Effector CD8-positive, alpha-beta T cell (primary cell): ENCODE measurements at regions not wholly inside any gene's neighbourhood (a gene's known extent, or its start where the extent isn't known, plus 50 kb on each side); places are given as distances from the start of the nearest gene placed in this dataset.
"Not testable (repeated sequence)": the region's sequence is repeated elsewhere in the genome, so short reads cannot be mapped to it uniquely, and the experiment has no call there.

Experiments
- DNase-seq: peaks from one replicate; lab custom pipeline; 2025; lab: John Stamatoyannopoulos, UW

GRCh38 chr4:114296126-114296525 is 302.5 kb upstream of the UGT8 start:
- no peak for DNase-seq

- no peak for DNase-seq
Observed at GRCh38 chr4:114302472-114302871, 296.1 kb upstream of the UGT8 start.

- no peak for DNase-seq
Observed at GRCh38 chr4:114304046-114304445, 294.6 kb upstream of the UGT8 start.

- no peak for DNase-seq
Observed at GRCh38 chr4:114304567-114304966, 294.0 kb upstream of the UGT8 start.

GRCh38 chr4:114306946-114307345 is 291.7 kb upstream of the UGT8 start:
- no peak for DNase-seq

GRCh38 chr4:114310296-114310925 is 288.2 kb upstream of the UGT8 start:
- no peak for DNase-seq

- DNase-seq, result no peak
Observed at GRCh38 chr4:114311787-114312186, 286.8 kb upstream of the UGT8 start.

- no peak for DNase-seq
Observed at GRCh38 chr4:114312338-114312737, 286.3 kb upstream of the UGT8 start.

- DNase-seq, result no peak
Observed at GRCh38 chr4:114316789-114317188, 281.8 kb upstream of the UGT8 start.

GRCh38 chr4:114317564-114317963 is 281.0 kb upstream of the UGT8 start:
- no peak for DNase-seq

GRCh38 chr4:114318309-114318708 is 280.3 kb upstream of the UGT8 start:
- no peak for DNase-seq

GRCh38 chr4:114320126-114320525 is 278.5 kb upstream of the UGT8 start:
- no peak for DNase-seq

GRCh38 chr4:114321366-114321765 is 277.2 kb upstream of the UGT8 start:
- DNase-seq, result no peak

GRCh38 chr4:114323841-114324240 is 274.8 kb upstream of the UGT8 start:
- DNase-seq, result no peak

GRCh38 chr4:114326358-114326757 is 272.2 kb upstream of the UGT8 start:
- no peak for DNase-seq

GRCh38 chr4:114332119-114332518 is 266.5 kb upstream of the UGT8 start:
- DNase-seq, result no peak

- not testable (repeated sequence) for DNase-seq
Observed at GRCh38 chr4:114334363-114334762, 264.2 kb upstream of the UGT8 start.

- no peak for DNase-seq
Observed at GRCh38 chr4:114334884-114335330, 263.7 kb upstream of the UGT8 start.

GRCh38 chr4:114335339-114335738 is 263.3 kb upstream of the UGT8 start:
- DNase-seq, result no peak

GRCh38 chr4:114343015-114343414 is 255.6 kb upstream of the UGT8 start:
- no peak for DNase-seq

- no peak for DNase-seq
Observed at GRCh38 chr4:114349543-114350175, 248.9 kb upstream of the UGT8 start.

- no peak for DNase-seq
Observed at GRCh38 chr4:114358901-114359300, 239.7 kb upstream of the UGT8 start.

GRCh38 chr4:114361249-114361648 is 237.4 kb upstream of the UGT8 start:
- DNase-seq, result no peak

- no peak for DNase-seq
Observed at GRCh38 chr4:114364857-114365256, 233.8 kb upstream of the UGT8 start.
